Sigmoid colon (tissue), 6 donors: ENCODE measurements at regions not wholly inside any gene's neighbourhood (a gene's known extent, or its start where the extent isn't known, plus 50 kb on each side); places are given as distances from the start of the nearest gene placed in this dataset.
"Not testable (repeated sequence)": the region's sequence is repeated elsewhere in the genome, so short reads cannot be mapped to it uniquely, and the experiment has no call there.

Experiments
- DNase-seq: peaks from one replicate; pipeline ENCODE4 v3.0.0-alpha.2; 2019
- H3K27ac ChIP-seq, 4 donors: fragments of 200-600 bp; sonication (generic); one replicate each; pipeline ENCODE4 v1.5.1; 2016 to 2019; ENCODE audit warnings: mild to moderate bottlenecking in 1 of 4
- H3K27me3 ChIP-seq, 3 donors: fragments of 200-600 bp; sonication (generic); one replicate each; pipeline ENCODE4 v1.5.1; 2019; ENCODE audit warnings: mild to moderate bottlenecking in 1 of 3
- H3K36me3 ChIP-seq, 4 donors: fragments of 200-600 bp; sonication (generic); one replicate each; pipeline ENCODE4 v1.5.1; 2016 to 2019
- H3K4me1 ChIP-seq, 4 donors: fragments of 200-600 bp; sonication (generic); one replicate each; pipeline ENCODE4 v1.5.1; 2017 to 2019
- H3K4me3 ChIP-seq, 4 donors: fragments of 200-600 bp; sonication (generic); one replicate each; pipeline ENCODE4 v1.5.1; 2017 to 2019; ENCODE audit warnings: mild to moderate bottlenecking in 2 of 4, moderate library complexity in 1 of 4
- H3K9me3 ChIP-seq, 4 donors: fragments of 200-600 bp in 3 of 4; sonication (generic) in 3 of 4; one replicate each; pipeline versions ENCODE4 v1.5.1 to v1.6.1; 2013 to 2019
- CTCF ChIP-seq, 4 experiments: fragments of 450-650 bp in 3 of 4; fragments of 200-600 bp in 1 of 4; IDR thresholded peaks; one replicate each; pipeline ENCODE4 v1.5.1; 2016 to 2019; ENCODE audit warnings: antibody characterized with exemption in 4 of 4, mild to moderate bottlenecking in 3 of 4, moderate library complexity in 2 of 4
- EP300 ChIP-seq, 4 donors: sonication (generic); formaldehyde crosslinking; IDR thresholded peaks; one replicate each; pipeline ENCODE4 v1.6.1; 2017; ENCODE audit warnings: antibody characterized with exemption in 4 of 4
- POLR2A ChIP-seq, 2 donors: fragments of 450-650 bp; IDR thresholded peaks; one replicate each; pipeline ENCODE4 v1.6.1; 2016; ENCODE audit warnings: antibody characterized with exemption in 2 of 2, mild to moderate bottlenecking in 2 of 2, moderate library complexity in 2 of 2
- POLR2AphosphoS5 ChIP-seq, 4 donors: sonication (generic); formaldehyde crosslinking; IDR thresholded peaks; one replicate each; pipeline ENCODE4 v1.6.1; 2017; ENCODE audit warnings: antibody characterized with exemption in 4 of 4
- WGBS, 2 donors: extraction: QIAGEN DNeasy Blood & Tissue Kit; methylation state at CpG; one replicate each; pipeline ENCODE4 v1.1.7; 2013; 5-methylcytosine and 5-hydroxymethylcytosine counted together
- intact Hi-C: fragments of 100-400 bp; cut with DNase I; formaldehyde crosslinking; loops from one replicate; pipeline ENCODE4 v1.15.1; 2023
- donor health status: healthy with polysubstance abuse.
- donor health status: healthy.

DNA sequence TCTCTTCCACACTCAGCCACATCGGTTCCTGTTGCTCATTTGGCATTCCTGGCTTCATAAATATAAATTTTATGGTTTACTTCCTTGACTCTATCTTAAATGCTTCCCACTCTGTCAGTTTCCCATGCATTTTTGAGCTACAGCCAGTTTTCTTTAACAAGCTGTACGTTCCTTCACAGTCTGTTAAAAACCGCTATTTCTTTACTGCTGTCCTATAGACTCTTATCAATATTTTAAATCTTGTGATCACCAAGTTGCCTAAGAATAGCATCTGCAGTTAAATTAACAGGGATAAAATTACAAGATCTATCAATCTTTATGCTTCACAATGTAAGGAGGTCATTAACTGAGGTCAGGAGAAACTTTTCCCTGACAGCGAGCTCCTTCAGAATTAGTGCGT is 103.1 kb upstream of the RHOBTB1 start:
- intact Hi-C loops, result no loop called here
- TF ChIP-seq CTCF (IDR thresholded peaks at IDR 0.05), result no peak
- TF ChIP-seq EP300 (IDR thresholded peaks at IDR 0.05), result no peak
- TF ChIP-seq POLR2A (IDR thresholded peaks at IDR 0.05), result no peak
- no peak for TF ChIP-seq POLR2AphosphoS5 (IDR thresholded peaks at IDR 0.05)

GRCh38 chr10:61045480-61045879 is 101.5 kb upstream of the RHOBTB1 start:
- H3K36me3 ChIP-seq, H3K4me3 ChIP-seq, intact Hi-C loops, H3K4me1 ChIP-seq, H3K9me3 ChIP-seq, DNase-seq, H3K27me3 ChIP-seq, H3K27ac ChIP-seq: not testable (repeated sequence)
- 90 to 91% methylated on average over 5 of the region's 5 CpGs for WGBS, 2 donors

More for the DNA sequence above, 103.1 kb upstream of the RHOBTB1 start:
- H3K9me3 ChIP-seq, result no peaks in the 10 kb centered on the region
- H3K27me3 ChIP-seq, result no peaks in the 10 kb centered on the region
- no peaks in the 10 kb centered on the region for H3K4me1 ChIP-seq
- no peak overlapping the region for H3K27ac ChIP-seq
- WGBS, 2 donors, result 44 to 69% methylated on average over 5 of the region's 5 CpGs
- no peak for DNase-seq
- H3K36me3 ChIP-seq, result no peaks in the 10 kb centered on the region
- no peak overlapping the region for H3K4me3 ChIP-seq

GRCh38 chr10:61042533-61042932 is 98.5 kb upstream of the RHOBTB1 start:
- Histone ChIP-seq H3K4me1 (no peaks in the 10 kb centered on the region), H3K4me3 (no peak overlapping the region), H3K36me3 (no peaks in the 10 kb centered on the region), H3K27ac (no peak overlapping the region), H3K27me3 (no peaks in the 10 kb centered on the region), H3K9me3 (no peaks in the 10 kb centered on the region)
- DNase-seq, result no peak
- intact Hi-C loops, result no loop called here
- TF ChIP-seq CTCF (IDR thresholded peaks at IDR 0.05) (no peak), POLR2AphosphoS5 (IDR thresholded peaks at IDR 0.05) (no peak)

GRCh38 chr10:61040399-61041016 is 96.5 kb upstream of the RHOBTB1 start:
- DNase-seq, result no peak
- 96% methylated on average over 30 of the region's 30 CpGs for WGBS, 2 donors
- Histone ChIP-seq H3K36me3 (no peaks in the 10 kb centered on the region), H3K4me3 (no peak overlapping the region), H3K4me1 (no peaks in the 10 kb centered on the region), H3K27ac (no peak overlapping the region), H3K9me3 (no peaks in the 10 kb centered on the region), H3K27me3 (no peaks in the 10 kb centered on the region)
- TF ChIP-seq EP300 (IDR thresholded peaks at IDR 0.05) (no peak), POLR2A (IDR thresholded peaks at IDR 0.05) (no peak), POLR2AphosphoS5 (IDR thresholded peaks at IDR 0.05) (no peak), CTCF (IDR thresholded peaks at IDR 0.05) (no peak)
- intact Hi-C loops, result no loop called here

- no peaks in the 10 kb centered on the region for H3K9me3 ChIP-seq
- no peaks in the 10 kb centered on the region for H3K36me3 ChIP-seq
- H3K4me1 ChIP-seq, result no peaks in the 10 kb centered on the region
- intact Hi-C loops, result no loop called here
- TF ChIP-seq POLR2A (IDR thresholded peaks at IDR 0.05) (no peak), POLR2AphosphoS5 (IDR thresholded peaks at IDR 0.05) (no peak), EP300 (IDR thresholded peaks at IDR 0.05) (no peak), CTCF (IDR thresholded peaks at IDR 0.05) (no peak)
- H3K27me3 ChIP-seq, result no peaks in the 10 kb centered on the region
- H3K4me3 ChIP-seq, result no peak overlapping the region
- WGBS, 2 donors, result 94 to 100% methylated on average over 1 of the region's 1 CpG
- H3K27ac ChIP-seq, result no peak overlapping the region
- DNase-seq, result no peak
Measured at GRCh38 chr10:61039868-61040267, 95.9 kb upstream of the RHOBTB1 start.

DNA sequence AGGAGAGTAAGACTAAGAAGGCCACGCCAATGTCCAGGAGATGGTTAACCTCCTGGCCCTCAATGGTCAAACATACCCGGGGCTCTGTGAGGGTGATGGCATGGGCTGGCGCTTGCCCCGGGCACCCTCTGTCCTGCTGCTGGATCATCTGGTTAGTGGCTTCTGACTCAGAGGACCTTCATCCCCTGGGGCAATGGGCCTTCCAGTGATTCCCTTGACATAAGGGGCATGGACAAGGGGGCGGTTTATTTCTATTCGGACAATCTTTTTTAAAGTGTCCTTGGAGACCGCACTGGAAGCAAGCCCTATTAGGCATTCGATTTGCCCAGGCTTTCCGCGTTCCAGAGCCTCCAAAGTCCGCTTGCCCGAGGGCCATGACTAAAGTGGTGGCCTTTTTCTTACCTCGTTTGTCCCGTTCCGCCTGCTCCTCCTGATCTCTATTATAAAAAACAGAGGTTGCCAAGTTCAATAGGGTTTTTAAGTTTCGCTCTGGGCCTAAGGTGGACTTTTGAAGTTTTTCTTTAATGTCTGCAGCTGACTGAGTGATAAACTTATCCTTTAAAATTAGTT is 93.4 kb upstream of the RHOBTB1 start:
- H3K36me3 ChIP-seq, H3K27me3 ChIP-seq, DNase-seq, intact Hi-C loops, H3K9me3 ChIP-seq, H3K4me3 ChIP-seq, H3K4me1 ChIP-seq, H3K27ac ChIP-seq: not testable (repeated sequence)
- WGBS, 2 donors, result 91% methylated on average over 16 of the region's 16 CpGs

DNA sequence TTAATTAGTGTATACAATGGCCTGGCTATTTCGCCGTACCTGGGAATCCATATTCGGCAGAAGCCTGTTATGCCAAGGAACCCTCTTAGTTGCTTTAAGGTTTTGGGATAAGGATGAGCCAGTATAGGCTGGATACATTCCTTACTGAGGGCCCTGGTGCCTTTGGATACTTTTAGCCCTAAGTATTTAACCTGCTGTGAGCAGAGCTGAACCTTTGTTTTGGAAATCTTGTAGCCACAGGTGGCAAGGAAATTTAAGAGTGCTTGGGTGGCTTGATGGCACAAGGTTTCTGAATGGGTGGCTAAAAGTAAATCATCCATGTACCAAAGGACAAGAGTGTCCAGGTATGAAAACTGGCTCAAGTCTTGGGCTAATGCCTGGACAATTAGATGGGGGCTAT is 92.2 kb upstream of the RHOBTB1 start:
- H3K36me3 ChIP-seq, H3K4me1 ChIP-seq, H3K27ac ChIP-seq, H3K4me3 ChIP-seq, intact Hi-C loops, H3K27me3 ChIP-seq, H3K9me3 ChIP-seq, DNase-seq: not testable (repeated sequence)
- WGBS, 2 donors, result 93 to 99% methylated on average over 3 of the region's 3 CpGs
